ENCODE measurements at regions not wholly inside any gene's neighbourhood (a gene's known extent, or its start where the extent isn't known, plus 50 kb on each side); places are given as distances from the start of the nearest gene placed in this dataset.

- TF ChIP-seq EZH2 (IDR thresholded peaks at IDR 0.05) (no peak), CTCF (IDR thresholded peaks at IDR 0.05 in 2 of 3, conservative IDR thresholded peaks at IDR 0.05 in 1 of 3; ENCODE audit: borderline replicate concordance in 1 of 3, insufficient read depth in 1 of 3, low read depth in 2 of 3, low read length in 2 of 3) (no peak)
Observed at GRCh38 chrX:39900777-39901170, 197.0 kb downstream of the BCOR start.

Measured in HCT116 (cell line).